SH-SY5Y (cell line): ENCODE measurements at regions not wholly inside any gene's neighbourhood (a gene's known extent, or its start where the extent isn't known, plus 50 kb on each side); places are given as distances from the start of the nearest gene placed in this dataset.

Experiments
- GATA2 ChIP-seq: IDR thresholded peaks from 2 replicates; pipeline ENCODE4 v1.6.1; 2011; ENCODE audit warnings: mild to moderate bottlenecking, low read depth, low read length
- GATA3 ChIP-seq: IDR thresholded peaks from 2 replicates; pipeline ENCODE4 v1.6.1; 2011; ENCODE audit warnings: low read depth, mild to moderate bottlenecking, low read length, moderate library complexity

- TF ChIP-seq GATA3: no peak
- TF ChIP-seq GATA2: no peak
Measured at GRCh38 chr1:173367136-173367535, 110.0 kb upstream of the PRDX6 start.
